ENCODE measurements at regions not wholly inside any gene's neighbourhood (a gene's known extent, or its start where the extent isn't known, plus 50 kb on each side); places are given as distances from the start of the nearest gene placed in this dataset.

- no peak for DNase-seq
Observed at GRCh38 chr16:73232555-73233328, 184.8 kb upstream of the ZFHX3 start.

GRCh38 chr16:73231944-73232554, 184.1 kb upstream of the ZFHX3 start:
- no peak for DNase-seq

GRCh38 chr16:73231379-73231778, 183.5 kb upstream of the ZFHX3 start:
- no peak for DNase-seq

- DNase-seq = no peak
Observed at GRCh38 chr16:73230651-73231050, 182.7 kb upstream of the ZFHX3 start.

- no peak for DNase-seq
Observed at GRCh38 chr16:73228649-73229048, 180.7 kb upstream of the ZFHX3 start.

- DNase-seq = no peak
Observed at GRCh38 chr16:73226675-73227074, 178.7 kb upstream of the ZFHX3 start.

- DNase-seq = no peak
Observed at GRCh38 chr16:73225983-73226382, 178.1 kb upstream of the ZFHX3 start.

- no peak for DNase-seq
Observed at GRCh38 chr16:73220836-73221235, 172.9 kb upstream of the ZFHX3 start.

GRCh38 chr16:73219176-73219575, 171.2 kb upstream of the ZFHX3 start:
- DNase-seq = no peak

GRCh38 chr16:73217654-73218053, 169.7 kb upstream of the ZFHX3 start:
- no peak for DNase-seq

- no peak for DNase-seq
Observed at GRCh38 chr16:73216932-73217331, 169.0 kb upstream of the ZFHX3 start.

- no peak for DNase-seq
Observed at GRCh38 chr16:73215678-73216377, 167.9 kb upstream of the ZFHX3 start.

GRCh38 chr16:73214825-73215677, 167.1 kb upstream of the ZFHX3 start:
- no peak for DNase-seq

GRCh38 chr16:73213732-73214455, 166.0 kb upstream of the ZFHX3 start:
- no peak for DNase-seq

- no peak for DNase-seq
Observed at GRCh38 chr16:73212431-73212830, 164.5 kb upstream of the ZFHX3 start.

GRCh38 chr16:73210686-73211085, 162.8 kb upstream of the ZFHX3 start:
- no peak for DNase-seq

- no peak for DNase-seq
Observed at GRCh38 chr16:73210084-73210483, 162.2 kb upstream of the ZFHX3 start.

- DNase-seq = no peak
Observed at GRCh38 chr16:73209190-73209589, 161.3 kb upstream of the ZFHX3 start.

- no peak for DNase-seq
Observed at GRCh38 chr16:73206151-73206707, 158.3 kb upstream of the ZFHX3 start.

GRCh38 chr16:73205153-73205886, 157.4 kb upstream of the ZFHX3 start:
- DNase-seq = no peak

Measured in activated CD8-positive, alpha-beta memory T cell treated with anti-CD3 and anti-CD28 coated beads, Interleukin-2, amount 50 U/mL, for 48 hours (primary cell).